HCT116 (cell line): ENCODE measurements at regions not wholly inside any gene's neighbourhood (a gene's known extent, or its start where the extent isn't known, plus 50 kb on each side); places are given as distances from the start of the nearest gene placed in this dataset.

ENCODE experiments used
- ATAC-seq: fragments of 200-7000 bp; cut with Tn5 transposase; 2 replicates; pipeline ENCODE4 v1.9.1; 2020; ENCODE audit warnings: mild to moderate bottlenecking, moderate library complexity
- BruUV-seq: library from RNA; stranded (reverse); fragments of 400-500 nt; replicated peaks from 2 replicates; lab custom pipeline; 2021; lab: Mats Ljungman, UMichigan
- CTCF ChIA-PET: fragments of 300-600 bp; sonication (Branson Sonifier 250); formaldehyde crosslinking; loops from one replicate; lab custom pipeline; 2021; ENCODE audit warnings: antibody characterized with exemption; lab: Charles Lee
- POLR2A ChIA-PET: fragments of 300-600, 350-600 bp; sonication (Branson Sonifier 250); formaldehyde crosslinking; loops from one replicate; lab custom pipeline; 2021; ENCODE audit warnings: antibody characterized with exemption; lab: Charles Lee
- RAD21 ChIA-PET, 2 experiments: fragments of 300-600 bp; sonication (Branson Sonifier 250); formaldehyde crosslinking; loops; one replicate each; lab custom pipeline; 2023; ENCODE audit warnings: low total read pairs in 2 of 2; ENCODE audit not compliant: uncharacterized antibody in 2 of 2, unreplicated experiment in 2 of 2, low non-redundant PET in 1 of 2; lab: Charles Lee
- DNase-seq: peaks from one replicate; pipeline ENCODE4 v3.0.0-alpha.2; 2010; ENCODE audit warnings: low read depth, low spot score
- H2AFZ ChIP-seq: fragments of 200-600 bp; shearing (Covaris generic), sonication (generic); 2 replicates; pipeline ENCODE4 v1.6.1; 2017; ENCODE audit warnings: low read depth, mixed run types, mixed read lengths, antibody characterized with exemption, low read length; ENCODE audit not compliant: poor library complexity, severe bottlenecking
- H3K27ac ChIP-seq: 2 replicates; pipeline ENCODE4 v1.5.1; 2012; ENCODE audit warnings: low read depth, low read length
- H3K27me3 ChIP-seq: fragments of 200-600 bp; sonication (generic); 2 replicates; pipeline ENCODE4 v1.6.1; 2016; ENCODE audit warnings: mixed run types, low read length, mixed read lengths; ENCODE audit not compliant: insufficient read depth
- H3K36me3 ChIP-seq, 2 experiments: fragments of 200-500 bp in 1 of 2; fragments of 200-600 bp in 1 of 2; sonication (Bioruptor generic) in 1 of 2; sonication (generic) in 1 of 2; 2 replicates each; pipeline versions ENCODE4 v1.5.1 to v1.6.1; 2014 to 2016; ENCODE audit warnings: low read length in 2 of 2, inconsistent platforms in 1 of 2, mixed read lengths in 1 of 2, mixed run types in 1 of 2; ENCODE audit not compliant: insufficient read depth in 2 of 2, control insufficient read depth in 1 of 2
- H3K4me1 ChIP-seq, 2 experiments: fragments of 200-600 bp in 1 of 2; sonication (generic) in 1 of 2; 2 replicates each; pipeline versions ENCODE4 v1.5.1 to v1.6.1; 2012 to 2017; ENCODE audit warnings: low read length in 2 of 2, inconsistent platforms in 1 of 2, mild to moderate bottlenecking in 1 of 2, mixed read lengths in 1 of 2, mixed run types in 1 of 2, moderate library complexity in 1 of 2; ENCODE audit not compliant: insufficient read depth in 2 of 2, control insufficient read depth in 1 of 2
- H3K4me2 ChIP-seq: fragments of 200-600 bp; sonication (generic); 2 replicates; pipeline ENCODE4 v1.6.1; 2017; ENCODE audit warnings: mixed run types, low read length, mixed read lengths
- H3K4me3 ChIP-seq, 2 experiments: fragments of 200-600 bp in 1 of 2; sonication (generic) in 1 of 2; replicated peaks in 1 of 2; 2 replicates each; pipeline ENCODE4 v1.5.1; 2011 to 2016; ENCODE audit warnings: low read length in 2 of 2, control low read depth in 1 of 2, low read depth in 1 of 2, mild to moderate bottlenecking in 1 of 2, mixed read lengths in 1 of 2, mixed run types in 1 of 2
- H3K79me2 ChIP-seq: fragments of 200-600 bp; sonication (generic); 2 replicates; pipeline ENCODE4 v1.6.1; 2017; ENCODE audit warnings: mild to moderate bottlenecking, mixed run types, low read length, moderate library complexity, mixed read lengths; ENCODE audit not compliant: insufficient read depth
- H3K9ac ChIP-seq: fragments of 200-600 bp; sonication (generic); 2 replicates; pipeline ENCODE4 v1.6.1; 2016; ENCODE audit warnings: low read length, mixed read lengths
- H3K9me2 ChIP-seq: fragments of 200-600 bp; sonication (generic), shearing (Covaris generic); 2 replicates; pipeline ENCODE4 v1.6.1; 2017; ENCODE audit warnings: mixed run types, mild to moderate bottlenecking, moderate library complexity; ENCODE audit not compliant: insufficient read depth
- H3K9me3 ChIP-seq, 2 experiments: fragments of 200-500 bp in 1 of 2; fragments of 200-600 bp in 1 of 2; sonication (Bioruptor generic) in 1 of 2; sonication (generic) in 1 of 2; 2 replicates each; pipeline ENCODE4 v1.6.1; 2014 to 2017; ENCODE audit warnings: low read length in 2 of 2, mixed read lengths in 2 of 2, inconsistent platforms in 1 of 2, low read depth in 1 of 2, mild to moderate bottlenecking in 1 of 2, mixed run types in 1 of 2, moderate library complexity in 1 of 2; ENCODE audit not compliant: control insufficient read depth in 1 of 2, insufficient read depth in 1 of 2
- H4K20me1 ChIP-seq: fragments of 200-600 bp; sonication (generic), shearing (Covaris generic); 2 replicates; pipeline ENCODE4 v1.6.1; 2017; ENCODE audit warnings: mixed run types, mild to moderate bottlenecking, moderate library complexity; ENCODE audit not compliant: insufficient read depth
- ATF3 ChIP-seq: IDR thresholded peaks from 2 replicates; pipeline ENCODE4 v1.6.1; 2012
- CBX3 ChIP-seq: IDR thresholded peaks from 2 replicates; pipeline ENCODE4 v1.6.1; 2012; ENCODE audit warnings: low read depth
- CTCF ChIP-seq, 3 experiments: fragments of 200-600 bp in 1 of 3; sonication (generic) in 1 of 3; IDR thresholded peaks in 2 of 3; conservative IDR thresholded peaks in 1 of 3; 2 replicates each; pipeline ENCODE4 v1.5.1; 2012 to 2017; ENCODE audit warnings: low read depth in 2 of 3, low read length in 2 of 3, antibody characterized with exemption in 1 of 3, borderline replicate concordance in 1 of 3, control low read depth in 1 of 3, mild to moderate bottlenecking in 1 of 3, mixed read lengths in 1 of 3, mixed run types in 1 of 3, moderate library complexity in 1 of 3; ENCODE audit not compliant: insufficient read depth in 1 of 3
- EGR1 ChIP-seq: IDR thresholded peaks from 2 replicates; pipeline ENCODE4 v1.6.1; 2012; ENCODE audit warnings: low read depth
- ELF1 ChIP-seq: IDR thresholded peaks from 2 replicates; pipeline ENCODE4 v1.6.1; 2012; ENCODE audit warnings: low read depth, borderline replicate concordance
- EZH2 ChIP-seq: fragments of 200-600 bp; sonication (generic); IDR thresholded peaks from 2 replicates; pipeline ENCODE4 v1.6.1; 2017; ENCODE audit warnings: antibody characterized with exemption, mixed run types
- FOSL1 ChIP-seq: IDR thresholded peaks from 2 replicates; pipeline ENCODE4 v1.6.1; 2012; ENCODE audit warnings: low read depth
- MAX ChIP-seq: IDR thresholded peaks from 2 replicates; pipeline ENCODE4 v1.6.1; 2012
- POLR2A ChIP-seq: IDR thresholded peaks from 2 replicates; pipeline ENCODE4 v1.7.0; 2011; ENCODE audit warnings: borderline replicate concordance; ENCODE audit not compliant: insufficient read depth, insufficient read length; ENCODE audit errors: extremely low read depth
- POLR2AphosphoS5 ChIP-seq: IDR thresholded peaks from 2 replicates; pipeline ENCODE4 v1.6.1; 2011; ENCODE audit warnings: mild to moderate bottlenecking, low read depth, low read length, moderate library complexity
- RAD21 ChIP-seq: IDR thresholded peaks from 2 replicates; pipeline ENCODE4 v1.6.1; 2012; ENCODE audit warnings: low read depth, mild to moderate bottlenecking
- REST ChIP-seq: IDR thresholded peaks from 2 replicates; pipeline ENCODE4 v1.6.1; 2012; ENCODE audit warnings: low read depth
- SP1 ChIP-seq: IDR thresholded peaks from 2 replicates; pipeline ENCODE4 v1.6.1; 2012; ENCODE audit warnings: low read depth
- TCF7L2 ChIP-seq: IDR thresholded peaks from 2 replicates; pipeline ENCODE4 v1.7.0; 2011; ENCODE audit warnings: borderline replicate concordance, inconsistent platforms; ENCODE audit not compliant: insufficient read depth, insufficient read length; ENCODE audit errors: extremely low read depth
- YY1 ChIP-seq: IDR thresholded peaks from 2 replicates; pipeline ENCODE4 v1.6.1; 2011; ENCODE audit warnings: low read length, low read depth, moderate library complexity, mild to moderate bottlenecking; ENCODE audit not compliant: insufficient replicate concordance; ENCODE audit errors: extremely low read depth
- ZBTB33 ChIP-seq: IDR thresholded peaks from 2 replicates; pipeline ENCODE4 v1.6.1; 2011; ENCODE audit warnings: mild to moderate bottlenecking, low read length, moderate library complexity; ENCODE audit not compliant: insufficient replicate concordance; ENCODE audit errors: extremely low read depth
- ZNF274 ChIP-seq: fragments of 200-500 bp; sonication (Bioruptor generic); IDR thresholded peaks from 2 replicates; pipeline ENCODE4 v1.6.1; 2014; ENCODE audit warnings: mild to moderate bottlenecking, low read depth, low read length, inconsistent platforms
- intact Hi-C: fragments of 100-400 bp; cut with micrococcal nuclease; formaldehyde crosslinking; loops from 2 replicates; pipeline ENCODE4 v1.10.0; 2022

GRCh38 chr12:90851800-90852718, 102.9 kb downstream of the CCER1 start:
- no peaks in the 10 kb centered on the region for H3K4me1 ChIP-seq
- H3K27ac ChIP-seq = no peak overlapping the region
- H3K36me3 ChIP-seq = no peaks in the 10 kb centered on the region
- no peak overlapping the region for H3K4me3 ChIP-seq
- DNase-seq (no peak), ATAC-seq (no peak)
- no peaks in the 10 kb centered on the region for H3K9me3 ChIP-seq
- H3K4me2 ChIP-seq = no peak overlapping the region
- H3K9me2 ChIP-seq = no peaks in the 10 kb centered on the region
- ChIA-PET CTCF (no interaction called here), POLR2A (no interaction called here), RAD21 (no interaction called here)
- intact Hi-C loops = no loop called here
- no peak overlapping the region for H3K9ac ChIP-seq
- no peaks in the 10 kb centered on the region for H3K27me3 ChIP-seq
- TF ChIP-seq EGR1 (no peak), TCF7L2 (no peak), CTCF (IDR thresholded peaks at IDR 0.05 in 2 of 3, conservative IDR thresholded peaks at IDR 0.05 in 1 of 3; ENCODE audit: borderline replicate concordance in 1 of 3, insufficient read depth in 1 of 3, low read depth in 2 of 3, low read length in 2 of 3) (no peak), YY1 (no peak), REST (no peak), ZBTB33 (no peak), RAD21 (no peak), POLR2AphosphoS5 (no peak), POLR2A (no peak), ZNF274 (no peak), CBX3 (no peak), SP1 (no peak), MAX (no peak), ATF3 (no peak), EZH2 (no peak), ELF1 (no peak), FOSL1 (no peak)
- BruUV-seq = no TSS peak
- no peaks in the 10 kb centered on the region for H4K20me1 ChIP-seq
- no peak overlapping the region for H2AFZ ChIP-seq
- H3K79me2 ChIP-seq = no peaks in the 10 kb centered on the region
